GM12873 (cell line): ENCODE measurements at regions not wholly inside any gene's neighbourhood (a gene's known extent, or its start where the extent isn't known, plus 50 kb on each side); places are given as distances from the start of the nearest gene placed in this dataset.
A peak's percentile ranks its signal among the peaks of the same experiment; 100 is the strongest.

Source experiments
- CTCF ChIP-seq: IDR thresholded peaks from 2 replicates; pipeline ENCODE4 v1.5.1; 2012; ENCODE audit warnings: low read depth, mild to moderate bottlenecking, moderate library complexity, low read length, control low read depth; ENCODE audit not compliant: insufficient read depth; ENCODE audit errors: missing control alignments

GRCh38 chr7:16080131-16080530, 341.2 kb downstream of the CRPPA start:
- no peak for TF ChIP-seq CTCF

- TF ChIP-seq CTCF: no peak
These were observed 341.6 kb downstream of the CRPPA start for GRCh38 chr7:16079723-16080122.

- TF ChIP-seq CTCF: peak; percentile 55
These were observed 343.0 kb downstream of the CRPPA start for GRCh38 chr7:16078076-16078952.

- TF ChIP-seq CTCF: peak; percentile 61
These were observed 350.0 kb downstream of the CRPPA start for GRCh38 chr7:16071246-16071857.

- no peak for TF ChIP-seq CTCF
These were observed 350.5 kb downstream of the CRPPA start for GRCh38 chr7:16070806-16071205.

GRCh38 chr7:16069998-16070397, 351.3 kb downstream of the CRPPA start:
- TF ChIP-seq CTCF: no peak

- TF ChIP-seq CTCF: no peak
These were observed 353.2 kb downstream of the CRPPA start for GRCh38 chr7:16068183-16068582.
